HL-60 (cell line): ENCODE measurements at regions not wholly inside any gene's neighbourhood (a gene's known extent, or its start where the extent isn't known, plus 50 kb on each side); places are given as distances from the start of the nearest gene placed in this dataset.
"Not testable (repeated sequence)": the region's sequence is repeated elsewhere in the genome, so short reads cannot be mapped to it uniquely, and the experiment has no call there.

Source experiments
- DNase-seq, 2 experiments: peaks; one replicate each; pipeline ENCODE4 v3.0.0-alpha.2; 2010 to 2020; ENCODE audit warnings: low read depth in 1 of 2, low spot score in 1 of 2
- H3K27ac ChIP-seq: fragments of 250-450 bp; sonication (Bioruptor Pico); replicated peaks from 2 replicates; pipeline ENCODE4 v1.5.1; 2020; ENCODE audit warnings: mild to moderate bottlenecking, moderate library complexity
- H3K27me3 ChIP-seq: fragments of 250-450 bp; sonication (Bioruptor Pico); 2 replicates; pipeline ENCODE4 v1.5.1; 2021; ENCODE audit warnings: mild to moderate bottlenecking, moderate library complexity; ENCODE audit not compliant: insufficient read depth, poor library complexity, severe bottlenecking
- H3K4me3 ChIP-seq: replicated peaks from 2 replicates; pipeline ENCODE4 v1.5.1; 2011; ENCODE audit warnings: mild to moderate bottlenecking, control low read depth, low read length; ENCODE audit not compliant: insufficient read depth
- CTCF ChIP-seq: IDR thresholded peaks from one replicate; pipeline ENCODE4 v1.5.1; 2011; ENCODE audit warnings: low read length, control low read depth, inconsistent platforms; ENCODE audit not compliant: insufficient read depth
- GABPA ChIP-seq: IDR thresholded peaks from 2 replicates; pipeline ENCODE4 v1.6.1; 2012; ENCODE audit warnings: low read depth
- POLR2AphosphoS5 ChIP-seq: IDR thresholded peaks from 2 replicates; pipeline ENCODE4 v1.6.1; 2012; ENCODE audit warnings: low read depth
- REST ChIP-seq: IDR thresholded peaks from 2 replicates; pipeline ENCODE4 v1.6.1; 2012; ENCODE audit warnings: low read depth; ENCODE audit not compliant: insufficient replicate concordance
- SPI1 ChIP-seq: IDR thresholded peaks from 2 replicates; pipeline ENCODE4 v1.6.1; 2012; ENCODE audit warnings: low read depth, mild to moderate bottlenecking, borderline replicate concordance

GRCh38 chrX:40806513-40807220 is 71.3 kb upstream of the MED14 start:
- TF ChIP-seq GABPA (no peak), CTCF (no peak)
- Histone ChIP-seq H3K27ac (no peak overlapping the region), H3K4me3 (no peak overlapping the region), H3K27me3 (no peaks in the 10 kb centered on the region)
- DNase-seq: no peak

- no peak for DNase-seq
- Histone ChIP-seq H3K27ac (no peak overlapping the region), H3K4me3 (no peak overlapping the region), H3K27me3 (no peaks in the 10 kb centered on the region)
- TF ChIP-seq CTCF: no peak
- no peak for TF ChIP-seq GABPA
- TF ChIP-seq POLR2AphosphoS5: no peak
- TF ChIP-seq SPI1: no peak
- no peak for TF ChIP-seq REST
Measured at GRCh38 chrX:40807384-40807783, 72.0 kb upstream of the MED14 start.

- Histone ChIP-seq H3K27ac (no peak overlapping the region), H3K4me3 (no peak overlapping the region), H3K27me3 (no peaks in the 10 kb centered on the region)
- TF ChIP-seq POLR2AphosphoS5: no peak
- DNase-seq: no peak
Measured at GRCh38 chrX:40808203-40808602, 72.9 kb upstream of the MED14 start.

- DNase-seq: no peak
- Histone ChIP-seq H3K27me3 (no peaks in the 10 kb centered on the region), H3K27ac (no peak overlapping the region), H3K4me3 (no peak overlapping the region)
- TF ChIP-seq GABPA: no peak
- no peak for TF ChIP-seq SPI1
- TF ChIP-seq CTCF: no peak
- no peak for TF ChIP-seq REST
- no peak for TF ChIP-seq POLR2AphosphoS5
Measured at GRCh38 chrX:40809210-40809609, 73.9 kb upstream of the MED14 start.

GRCh38 chrX:40815045-40815444 is 79.7 kb upstream of the MED14 start:
- H3K27me3 ChIP-seq: not testable (repeated sequence)

More at GRCh38 chrX:40815045-40815444, 79.7 kb upstream of the MED14 start:
- H3K4me3 ChIP-seq, DNase-seq, H3K27ac ChIP-seq: not testable (repeated sequence)
